A673 (cell line): ENCODE measurements at regions not wholly inside any gene's neighbourhood (a gene's known extent, or its start where the extent isn't known, plus 50 kb on each side); places are given as distances from the start of the nearest gene placed in this dataset.

Experiments
- BruUV-seq: library from RNA; stranded (reverse); fragments of 400-500 nt; replicated peaks from 2 replicates; lab custom pipeline; 2021; lab: Mats Ljungman, UMichigan
- CTCF ChIA-PET: fragments of 300-600 bp; sonication (Branson Sonifier 250); formaldehyde crosslinking; loops from one replicate; lab custom pipeline; 2022; ENCODE audit warnings: antibody characterized with exemption; lab: Charles Lee
- POLR2A ChIA-PET: fragments of 300-600 bp; sonication (Branson Sonifier 250); formaldehyde crosslinking; loops from one replicate; lab custom pipeline; 2022; ENCODE audit warnings: antibody characterized with exemption; ENCODE audit not compliant: low non-redundant PET; lab: Charles Lee
- DNase-seq: peaks from one replicate; pipeline ENCODE4 v3.0.0-alpha.2; 2015; ENCODE audit warnings: low spot score
- H3K27ac ChIP-seq: fragments of 200-600 bp; sonication (generic); 2 replicates; pipeline ENCODE4 v1.5.1; 2016; ENCODE audit warnings: mixed run types, low read depth, mild to moderate bottlenecking, mixed read lengths, antibody characterized with exemption, low read length; ENCODE audit not compliant: poor library complexity, severe bottlenecking
- H3K27me3 ChIP-seq: fragments of 200-600 bp; sonication (generic); replicated peaks from 2 replicates; pipeline ENCODE4 v1.6.1; 2017; ENCODE audit warnings: mixed run types, low read depth, mild to moderate bottlenecking, mixed read lengths, antibody characterized with exemption, low read length; ENCODE audit not compliant: insufficient read depth, poor library complexity
- H3K36me3 ChIP-seq: fragments of 200-600 bp; sonication (generic); 2 replicates; pipeline ENCODE4 v1.6.1; 2016; ENCODE audit warnings: mixed run types, mild to moderate bottlenecking, mixed read lengths, antibody characterized with exemption, low read length; ENCODE audit not compliant: insufficient read depth, poor library complexity, severe bottlenecking
- H3K4me1 ChIP-seq: fragments of 200-600 bp; sonication (generic); 2 replicates; pipeline ENCODE4 v1.6.1; 2017; ENCODE audit warnings: mixed run types, mild to moderate bottlenecking, mixed read lengths, antibody characterized with exemption, low read length; ENCODE audit not compliant: insufficient read depth, poor library complexity, severe bottlenecking
- H3K4me3 ChIP-seq: fragments of 200-600 bp; sonication (generic); 2 replicates; pipeline ENCODE4 v1.5.1; 2016; ENCODE audit warnings: low read depth, mixed run types, mild to moderate bottlenecking, mixed read lengths, low read length; ENCODE audit not compliant: poor library complexity, severe bottlenecking
- H3K9me3 ChIP-seq: fragments of 200-600 bp; sonication (generic); 2 replicates; pipeline ENCODE4 v1.6.1; 2016; ENCODE audit warnings: mixed run types, low read depth, mild to moderate bottlenecking, mixed read lengths, antibody characterized with exemption, low read length; ENCODE audit not compliant: poor library complexity, severe bottlenecking
- CTCF ChIP-seq: fragments of 300-800, 200-600 bp; sonication (generic); conservative IDR thresholded peaks from 2 replicates; pipeline ENCODE4 v1.5.1; 2017; ENCODE audit warnings: low read depth, mild to moderate bottlenecking, antibody characterized with exemption, low read length, moderate library complexity, mixed read lengths
- EZH2 ChIP-seq: fragments of 200-600 bp; sonication (generic); IDR thresholded peaks from 2 replicates; pipeline ENCODE4 v1.6.1; 2017; ENCODE audit warnings: borderline replicate concordance, low read depth, mild to moderate bottlenecking, mixed read lengths, antibody characterized with exemption, low read length; ENCODE audit not compliant: poor library complexity, severe bottlenecking
- intact Hi-C: fragments of 100-400 bp; cut with micrococcal nuclease; formaldehyde crosslinking; loops from one replicate; pipeline ENCODE4 v1.10.0; 2022; ENCODE audit not compliant: unreplicated experiment

- no peak overlapping the region for H3K27ac ChIP-seq
- TF ChIP-seq EZH2 (no peak), CTCF (no peak)
- H3K4me3 ChIP-seq: no peak overlapping the region
- peak; percentile 24 for DNase-seq
- no TSS peak for BruUV-seq
- no peaks in the 10 kb centered on the region for H3K27me3 ChIP-seq
- intact Hi-C loops: no loop called here
- H3K4me1 ChIP-seq: peaks cover 9% of the 10 kb centered on the region
- H3K36me3 ChIP-seq: no peaks in the 10 kb centered on the region
- CTCF ChIA-PET: no interaction called here
- POLR2A ChIA-PET: no interaction called here
- no peaks in the 10 kb centered on the region for H3K9me3 ChIP-seq
Observed at GRCh38 chr7:31284106-31284505, 56.4 kb downstream of the NEUROD6 start.

DNA sequence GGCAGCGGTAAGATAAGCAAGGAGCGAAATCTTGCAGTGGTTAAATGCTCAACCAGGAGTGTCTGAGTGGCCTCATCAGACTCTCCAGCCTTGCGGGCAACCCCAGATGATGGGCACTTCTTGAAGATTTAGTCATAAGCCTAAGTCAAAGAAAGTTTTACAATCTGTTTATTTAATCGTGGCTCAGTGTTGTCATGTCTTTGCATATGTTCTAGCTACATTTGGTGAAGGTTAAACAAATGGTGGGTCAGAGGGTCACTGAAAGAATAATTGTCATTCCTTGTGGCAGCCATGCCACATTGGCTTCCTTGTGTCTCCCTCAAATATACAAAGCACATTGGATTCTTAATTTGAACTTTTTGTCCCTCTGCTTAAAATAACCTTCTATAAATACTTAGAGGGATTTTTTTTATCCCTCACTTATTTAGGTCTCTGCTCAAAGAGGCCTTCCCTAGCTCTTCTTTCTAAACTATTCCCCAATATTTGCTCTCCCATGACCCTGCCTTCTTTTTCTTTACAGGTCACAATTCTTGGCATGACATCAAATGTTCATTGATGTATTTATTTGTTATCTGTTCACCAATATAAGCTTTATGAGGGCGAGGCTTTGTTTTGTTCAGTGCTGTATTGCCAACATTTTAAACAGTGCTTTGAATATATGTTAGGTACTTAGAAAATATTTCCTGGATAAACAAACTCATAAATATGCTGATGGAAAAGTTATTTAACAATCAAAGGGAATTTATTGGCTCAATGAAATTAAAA, 68.7 kb downstream of the NEUROD6 start:
- ChIA-PET CTCF (no interaction called here), POLR2A (no interaction called here)
- H3K27ac ChIP-seq: no peak overlapping the region
- peaks cover 8% of the 10 kb centered on the region for H3K4me1 ChIP-seq
- TF ChIP-seq EZH2 (no peak), CTCF (no peak)
- intact Hi-C loops: no loop called here
- H3K36me3 ChIP-seq: no peaks in the 10 kb centered on the region
- no peaks in the 10 kb centered on the region for H3K27me3 ChIP-seq
- no peak overlapping the region for H3K4me3 ChIP-seq
- no peaks in the 10 kb centered on the region for H3K9me3 ChIP-seq
- no TSS peak for BruUV-seq
- no peak for DNase-seq

GRCh38 chr7:31267486-31267885, 73.0 kb downstream of the NEUROD6 start:
- H3K27me3 ChIP-seq: no peaks in the 10 kb centered on the region
- no peaks in the 10 kb centered on the region for H3K9me3 ChIP-seq
- TF ChIP-seq EZH2 (no peak), CTCF (no peak)
- ChIA-PET CTCF (no interaction called here), POLR2A (interaction anchor here (0.5 kb wide), 1 partner anchor 12 kb away, joined by 4 read pairs; no protein-coding TSS in a partner anchor)
- H3K4me3 ChIP-seq: no peak overlapping the region
- H3K27ac ChIP-seq: peak overlapping the region; percentile 48
- peak; percentile 64 for DNase-seq
- H3K36me3 ChIP-seq: no peaks in the 10 kb centered on the region
- peaks cover 8% of the 10 kb centered on the region for H3K4me1 ChIP-seq
- intact Hi-C loops: no loop called here
- BruUV-seq: no TSS peak
